PC-3 (cell line): ENCODE measurements at regions not wholly inside any gene's neighbourhood (a gene's known extent, or its start where the extent isn't known, plus 50 kb on each side); places are given as distances from the start of the nearest gene placed in this dataset.

ENCODE experiments used
- ATAC-seq: fragments of 200-7000 bp; cut with Tn5 transposase; 2 replicates; pipeline ENCODE4 v1.9.1; 2020; ENCODE audit warnings: mild to moderate bottlenecking, moderate library complexity
- BruUV-seq: library from RNA; stranded (reverse); fragments of 400-500 nt; replicated peaks from 2 replicates; lab custom pipeline; 2021; lab: Mats Ljungman, UMichigan
- CTCF ChIA-PET: fragments of 300-600 bp; sonication (Branson Sonifier 250); formaldehyde crosslinking; loops from one replicate; lab custom pipeline; 2022; ENCODE audit warnings: antibody characterized with exemption; lab: Charles Lee
- POLR2A ChIA-PET: fragments of 300-600 bp; sonication (Branson Sonifier 250); formaldehyde crosslinking; loops from one replicate; lab custom pipeline; 2022; ENCODE audit warnings: antibody characterized with exemption; ENCODE audit not compliant: unreplicated experiment; lab: Charles Lee
- DNase-seq: peaks from one replicate; pipeline ENCODE4 v3.0.0-alpha.2; 2015
- H2AFZ ChIP-seq: fragments of 300-600 bp; sonication (generic); 2 replicates; pipeline ENCODE4 v1.6.0; 2016; ENCODE audit warnings: antibody characterized with exemption, low read length
- H3F3A ChIP-seq: fragments of 300-600 bp; sonication (generic); one replicate; pipeline ENCODE4 v1.6.0; 2017; ENCODE audit warnings: antibody characterized with exemption, low read length, control low read depth, mild to moderate bottlenecking; ENCODE audit not compliant: unreplicated experiment
- H3K27ac ChIP-seq: fragments of 300-600 bp; sonication (generic); 2 replicates; pipeline ENCODE4 v1.5.1; 2016; ENCODE audit warnings: mild to moderate bottlenecking, low read length
- H3K27me3 ChIP-seq: fragments of 300-600 bp; sonication (generic); 2 replicates; pipeline ENCODE4 v1.6.1; 2016; ENCODE audit warnings: low read length, mixed read lengths
- H3K36me3 ChIP-seq: fragments of 300-600 bp; sonication (generic); 2 replicates; pipeline ENCODE4 v1.6.1; 2016; ENCODE audit warnings: low read depth, mixed run types, low read length, mixed read lengths
- H3K4me1 ChIP-seq: fragments of 300-600 bp; sonication (generic); 2 replicates; pipeline ENCODE4 v1.5.1; 2016; ENCODE audit warnings: low read length; ENCODE audit not compliant: insufficient read depth
- H3K4me2 ChIP-seq: fragments of 300-600 bp; sonication (generic); 2 replicates; pipeline ENCODE4 v1.6.0; 2016; ENCODE audit warnings: low read length
- H3K4me3 ChIP-seq: fragments of 300-600 bp; sonication (generic); 2 replicates; pipeline ENCODE4 v1.5.1; 2016; ENCODE audit warnings: mild to moderate bottlenecking, low read length, mixed read lengths
- H3K79me2 ChIP-seq: fragments of 300-600 bp; sonication (generic); 2 replicates; pipeline ENCODE4 v1.6.1; 2017; ENCODE audit warnings: low read length, mixed read lengths
- H3K9ac ChIP-seq: fragments of 300-600 bp; sonication (generic); 2 replicates; pipeline ENCODE4 v1.6.0; 2016; ENCODE audit warnings: mild to moderate bottlenecking, low read length
- H3K9me2 ChIP-seq: fragments of 300-600 bp; sonication (generic); replicated peaks from 2 replicates; pipeline ENCODE4 v1.6.1; 2016; ENCODE audit warnings: mixed run types, low read length, mixed read lengths
- H3K9me3 ChIP-seq: fragments of 300-600 bp; sonication (generic); 2 replicates; pipeline ENCODE4 v1.6.1; 2016; ENCODE audit warnings: low read length, mixed read lengths
- H4K20me1 ChIP-seq: fragments of 300-600 bp; sonication (generic); 2 replicates; pipeline ENCODE4 v1.6.1; 2016; ENCODE audit warnings: low read length, mixed read lengths
- CTCF ChIP-seq: fragments of 300-600 bp; sonication (generic); conservative IDR thresholded peaks from 2 replicates; pipeline ENCODE4 v1.5.1; 2017; ENCODE audit warnings: antibody characterized with exemption, low read depth, mild to moderate bottlenecking, low read length
- EZH2 ChIP-seq: fragments of 300-600 bp; sonication (generic); IDR thresholded peaks from one replicate; pipeline ENCODE4 v1.6.1; 2017; ENCODE audit warnings: antibody characterized with exemption, mild to moderate bottlenecking, low read length; ENCODE audit not compliant: unreplicated experiment
- EZH2phosphoT487 ChIP-seq: fragments of 300-600 bp; sonication (generic); IDR thresholded peaks from 2 replicates; pipeline ENCODE4 v1.6.1; 2018; ENCODE audit warnings: mild to moderate bottlenecking, antibody characterized with exemption, low read length, borderline replicate concordance
- intact Hi-C: fragments of 100-400 bp; cut with micrococcal nuclease; formaldehyde crosslinking; loops from 2 replicates; pipeline ENCODE4 v1.9.0; 2023

GRCh38 chr19:22472180-22472637, 50.1 kb upstream of the ZNF98 start:
- Histone ChIP-seq H3K9me3 (peaks cover 85% of the 10 kb centered on the region), H2AFZ (no peak overlapping the region), H3K9me2 (no peaks in the 10 kb centered on the region), H3K27me3 (no peaks in the 10 kb centered on the region), H3K27ac (no peak overlapping the region), H4K20me1 (no peaks in the 10 kb centered on the region), H3K4me2 (no peak overlapping the region), H3K79me2 (no peaks in the 10 kb centered on the region), H3K36me3 (peaks cover 13% of the 10 kb centered on the region; the same call in 1 of the 2 replicates), H3K4me1 (no peaks in the 10 kb centered on the region), H3K4me3 (no peak overlapping the region), H3K9ac (no peak overlapping the region), H3F3A (no peaks in the 10 kb centered on the region)
- intact Hi-C loops = no loop called here
- ATAC-seq = no peak
- CTCF ChIA-PET = no interaction called here
- no TSS peak for BruUV-seq
- no peak for TF ChIP-seq EZH2
- no peak for TF ChIP-seq CTCF
- no peak for TF ChIP-seq EZH2phosphoT487
- no peak for DNase-seq
- POLR2A ChIA-PET = no interaction called here
